HG03045 (cell line): ENCODE measurements at regions not wholly inside any gene's neighbourhood (a gene's known extent, or its start where the extent isn't known, plus 50 kb on each side); places are given as distances from the start of the nearest gene placed in this dataset.

Source experiments
- ATAC-seq: cut with Tn5 transposase; IDR thresholded peaks from one replicate; pipeline ENCODE4 v1.9.1; 2021; ENCODE audit warnings: mild to moderate bottlenecking, moderate library complexity; ENCODE audit not compliant: unreplicated experiment

DNA sequence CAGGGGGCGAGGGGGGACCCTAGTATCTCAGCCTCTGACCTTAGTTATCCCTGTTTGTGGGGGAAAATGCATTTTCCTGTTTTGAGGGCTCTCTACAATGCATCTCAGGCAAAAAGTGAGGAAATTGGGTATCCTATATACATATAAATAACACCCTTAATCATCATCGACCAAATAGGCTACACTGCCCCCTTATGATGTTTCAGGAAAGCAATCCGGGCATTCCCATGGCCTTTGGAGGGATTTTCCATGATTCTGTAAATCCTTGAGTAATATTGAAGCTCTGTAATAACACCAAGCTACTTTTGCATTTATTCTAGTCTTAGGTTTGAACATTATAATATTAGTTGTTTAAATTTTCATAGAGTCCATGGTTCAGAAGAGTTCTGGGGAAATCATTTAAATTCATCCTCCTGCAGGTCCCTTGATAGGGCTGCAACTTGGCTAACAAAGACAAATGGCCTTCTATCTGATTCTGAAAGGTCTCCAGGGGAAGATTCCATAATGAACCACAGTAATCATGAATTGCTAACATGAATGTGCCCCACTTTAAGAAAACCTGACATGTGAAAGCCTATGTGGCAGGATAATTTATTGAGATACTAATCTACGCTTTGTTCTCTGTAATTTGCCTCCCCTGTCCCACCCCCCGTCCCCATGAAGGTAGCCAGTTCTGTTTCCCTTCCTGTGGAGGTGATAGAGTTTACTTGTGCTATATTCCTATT, 91.5 kb upstream of the SCOC start:
- no peak for ATAC-seq

DNA sequence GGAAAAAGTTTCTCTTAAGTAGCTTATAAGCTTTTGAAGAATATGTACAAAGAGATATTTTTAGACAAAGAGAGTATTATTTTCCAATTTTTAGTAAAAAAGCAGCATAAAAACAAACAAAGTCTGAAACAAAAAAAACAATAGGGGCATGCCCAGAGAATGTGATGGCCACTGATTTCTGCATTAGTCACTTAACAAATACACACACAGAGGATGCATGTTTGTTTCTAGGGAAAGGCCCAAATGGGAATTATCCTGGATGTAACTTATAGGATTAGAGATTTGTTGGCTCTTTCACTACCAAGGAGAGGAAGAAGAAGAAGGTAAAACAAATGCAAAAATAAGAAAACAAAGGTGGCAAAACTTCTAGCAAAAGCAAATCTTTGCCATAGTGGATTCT, 95.9 kb upstream of the SCOC start:
- no peak for ATAC-seq

DNA sequence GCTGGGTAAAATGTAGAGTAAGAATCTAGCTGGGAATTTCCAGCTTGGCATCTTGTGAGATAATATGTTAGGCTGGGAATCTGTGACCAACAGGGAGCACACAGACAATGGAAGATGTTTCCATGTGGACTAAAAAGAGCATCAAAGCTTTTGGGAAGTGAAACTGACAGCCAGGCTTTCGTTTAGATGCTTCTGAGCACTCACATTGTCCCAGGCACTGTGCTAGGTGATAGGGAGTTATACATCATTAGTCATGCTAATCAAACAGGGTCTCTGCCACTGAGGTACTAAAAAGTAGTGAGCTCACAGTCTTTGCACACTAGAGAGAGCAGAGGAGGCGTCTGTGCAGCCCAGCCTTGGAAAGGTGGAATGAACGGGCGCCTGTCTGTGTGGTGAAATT, 101.9 kb upstream of the SCOC start:
- no peak for ATAC-seq

DNA sequence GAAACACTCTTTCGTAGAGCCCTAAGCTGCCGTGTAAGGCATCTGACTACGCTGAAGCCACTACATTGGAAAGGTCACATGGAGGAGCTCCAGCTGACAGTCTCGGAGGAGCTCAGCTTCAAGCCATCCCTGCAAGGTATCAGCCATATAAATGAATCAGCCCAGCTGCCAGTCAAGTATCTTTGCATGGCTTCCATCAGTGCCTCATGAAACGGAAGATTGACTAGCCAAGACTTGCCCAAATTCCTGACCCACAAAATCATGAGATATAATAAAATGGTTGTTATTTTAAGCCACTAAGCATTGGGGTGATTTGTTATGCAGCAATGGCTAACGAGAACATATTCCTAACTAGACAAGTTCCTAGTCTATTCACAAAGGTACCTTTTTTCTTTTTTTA, 104.1 kb upstream of the SCOC start:
- no peak for ATAC-seq

DNA sequence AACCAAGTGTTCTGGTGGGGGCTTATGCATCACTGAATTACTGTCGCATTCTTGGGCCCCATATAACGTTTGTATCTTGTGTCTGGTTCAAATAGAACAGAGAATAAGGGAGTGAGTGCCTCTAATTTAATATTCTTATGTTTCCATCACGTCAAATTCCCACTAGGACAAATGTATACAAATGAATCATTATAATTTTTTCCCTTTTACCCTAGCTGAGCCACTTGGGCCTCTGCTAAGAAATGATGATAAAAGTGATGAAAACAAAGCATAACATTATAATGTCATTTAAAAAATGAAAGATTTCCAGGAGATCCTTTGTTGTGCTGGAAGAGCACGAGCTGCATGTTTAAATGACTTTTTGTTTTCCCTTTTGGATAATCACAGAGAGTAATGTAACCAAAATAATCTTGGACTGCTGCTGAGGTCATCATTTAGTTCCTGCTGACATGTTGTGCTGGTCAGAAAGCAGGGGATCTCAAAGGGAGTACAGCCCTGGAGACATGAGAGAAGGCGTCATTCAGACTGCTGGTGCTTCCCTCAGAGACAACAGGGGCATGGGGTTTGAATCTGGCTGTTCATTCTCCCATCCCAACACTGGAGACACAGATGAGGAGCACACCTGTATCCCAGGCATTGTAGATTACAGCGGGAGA, 105.1 kb upstream of the SCOC start:
- ATAC-seq, result no peak

DNA sequence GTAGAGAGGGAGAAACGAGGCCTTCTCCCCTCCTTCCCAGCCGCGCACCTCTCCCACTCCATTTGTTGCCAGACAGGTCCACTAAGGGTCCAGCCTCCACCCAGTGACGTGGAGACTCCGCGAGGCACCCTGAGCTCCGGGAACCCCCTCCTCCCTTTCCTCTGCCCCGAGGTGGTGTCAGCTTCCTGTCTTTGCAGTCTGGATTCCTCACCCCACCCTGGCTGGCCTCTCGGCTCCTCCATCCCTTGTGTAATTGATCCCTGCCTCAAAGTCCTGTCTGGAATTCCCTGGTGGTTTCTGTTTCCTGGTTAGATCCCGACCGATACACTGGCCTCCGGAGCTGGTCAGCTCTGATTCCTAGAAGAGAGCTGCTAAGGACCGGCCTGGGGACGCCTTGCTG, 105.9 kb upstream of the SCOC start:
- ATAC-seq, result no peak

DNA sequence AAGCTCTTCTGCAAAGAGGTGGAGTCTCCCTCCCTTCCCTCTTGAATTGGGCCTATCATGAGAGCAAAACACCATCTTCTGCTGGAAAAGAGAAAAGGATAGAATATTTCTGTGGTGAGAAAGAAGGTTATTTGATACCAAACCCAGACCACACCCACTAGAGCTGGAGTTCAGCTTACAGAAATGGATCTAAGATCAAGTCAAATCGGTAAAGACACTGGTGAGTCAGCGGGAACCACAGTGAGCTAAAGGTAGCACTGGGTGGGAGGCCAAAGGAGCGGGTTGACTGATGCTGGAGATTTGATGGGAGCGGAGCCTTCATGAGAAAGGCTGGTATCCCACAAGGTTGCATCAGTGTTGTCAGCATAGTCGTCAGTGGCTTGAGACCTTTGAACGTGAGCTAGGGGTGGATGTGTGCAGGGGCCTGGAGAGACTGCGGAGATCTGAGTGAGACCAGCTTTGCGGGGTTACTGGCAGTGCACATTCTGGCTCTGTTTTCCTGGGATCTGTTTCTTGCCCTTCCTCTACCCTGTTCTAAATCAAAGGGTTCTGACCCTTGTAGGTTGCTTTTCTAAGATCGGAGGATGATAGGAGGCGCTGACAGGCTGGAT, 106.4 kb upstream of the SCOC start:
- ATAC-seq, result no peak

DNA sequence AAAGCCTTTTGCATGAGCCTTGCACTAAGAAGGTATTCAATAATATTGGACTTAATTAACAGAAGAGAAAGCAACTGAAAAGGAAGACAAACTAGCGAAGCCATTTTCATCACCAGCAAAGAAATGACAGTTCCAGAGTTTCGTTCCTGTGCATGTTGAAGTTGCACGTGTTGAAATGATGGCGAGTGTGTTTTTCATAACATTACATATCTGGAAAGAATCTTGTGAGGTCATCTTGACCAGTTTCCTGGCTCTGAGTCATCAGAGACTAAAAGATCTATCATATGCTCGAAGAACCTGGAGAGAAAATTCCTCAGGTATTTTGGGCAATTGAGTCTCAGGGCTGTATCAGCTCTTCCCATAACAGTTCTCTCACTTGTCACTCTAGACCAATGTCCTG, 106.2 kb upstream of the MAML3 start:
- ATAC-seq, result no peak

DNA sequence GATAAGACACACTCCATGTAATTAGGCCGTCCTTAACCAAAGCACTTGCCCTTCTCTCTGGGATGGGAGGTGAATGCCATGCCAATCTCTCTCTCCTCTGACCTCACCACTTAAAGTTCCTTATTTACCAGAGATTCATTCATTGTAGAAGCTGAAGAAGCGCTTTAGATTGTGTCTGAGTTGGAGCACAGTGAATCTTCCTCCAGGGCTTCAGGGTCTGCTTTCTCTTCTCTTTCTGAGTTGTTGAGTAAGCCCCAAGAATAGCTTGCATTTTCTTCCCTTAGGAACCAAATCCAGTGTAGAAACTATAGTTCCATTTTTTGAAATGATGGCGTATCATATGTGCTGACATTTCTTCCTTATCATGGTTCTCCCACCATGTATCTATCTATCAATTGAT, 104.5 kb upstream of the MAML3 start:
- no peak for ATAC-seq

DNA sequence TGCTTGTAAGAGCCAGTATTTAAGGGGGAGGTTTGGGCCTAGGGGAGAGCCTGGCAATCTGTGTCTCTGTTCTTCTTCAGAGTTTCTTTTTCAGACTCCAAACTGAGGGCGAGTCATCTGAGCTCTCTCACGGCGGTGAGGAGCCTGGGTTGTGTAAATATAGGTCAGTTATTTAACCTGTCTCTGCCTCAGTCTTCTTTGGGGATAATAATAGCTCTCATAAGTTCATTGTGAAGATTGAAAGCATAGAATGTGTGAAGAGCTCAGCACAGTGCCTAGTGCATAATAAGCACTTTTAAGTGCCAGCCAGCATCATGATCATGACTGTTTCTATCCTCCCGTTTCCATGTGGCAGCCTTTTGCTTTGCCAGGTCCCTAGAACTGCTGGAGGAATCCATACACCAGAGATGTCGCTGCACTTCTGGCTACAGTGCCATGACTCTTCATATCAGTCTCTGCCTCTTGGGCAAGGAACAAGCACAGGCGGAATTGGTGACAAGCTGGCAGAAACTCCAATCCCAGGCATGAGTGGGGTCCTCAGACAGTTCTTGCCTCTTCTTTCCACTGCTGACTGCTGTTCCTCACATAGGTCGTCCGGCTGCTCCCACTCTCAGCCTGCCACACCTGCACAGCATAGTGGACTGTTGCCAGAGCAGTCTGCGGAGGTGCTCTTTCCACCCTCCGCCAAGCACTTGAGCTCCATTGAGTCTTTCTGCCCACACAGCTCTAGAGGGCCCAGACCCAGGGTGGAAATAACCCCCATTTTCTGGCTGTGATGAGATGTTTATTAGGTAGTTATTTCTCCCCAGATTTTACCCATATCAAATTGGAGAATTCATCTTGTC, 103.7 kb upstream of the MAML3 start:
- ATAC-seq, result no peak

DNA sequence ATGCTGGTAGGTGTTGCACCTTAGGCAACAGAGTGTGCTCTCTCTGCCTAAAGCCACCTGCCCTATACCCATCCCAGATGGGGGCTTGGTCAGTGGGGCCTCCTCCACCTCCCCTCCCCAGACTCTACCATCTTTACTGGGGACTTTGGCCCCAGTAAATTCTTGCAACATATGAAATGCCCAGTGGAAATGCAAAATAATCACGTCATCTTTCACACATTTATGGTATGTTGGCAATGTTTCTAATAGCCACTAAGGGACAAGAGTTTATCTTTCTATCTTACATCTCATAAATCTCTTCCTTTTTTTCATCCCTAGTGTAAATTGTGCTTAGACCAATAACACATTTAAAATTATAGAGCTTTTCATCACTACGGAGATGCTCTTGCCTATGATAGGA, 103.0 kb upstream of the MAML3 start:
- no peak for ATAC-seq

DNA sequence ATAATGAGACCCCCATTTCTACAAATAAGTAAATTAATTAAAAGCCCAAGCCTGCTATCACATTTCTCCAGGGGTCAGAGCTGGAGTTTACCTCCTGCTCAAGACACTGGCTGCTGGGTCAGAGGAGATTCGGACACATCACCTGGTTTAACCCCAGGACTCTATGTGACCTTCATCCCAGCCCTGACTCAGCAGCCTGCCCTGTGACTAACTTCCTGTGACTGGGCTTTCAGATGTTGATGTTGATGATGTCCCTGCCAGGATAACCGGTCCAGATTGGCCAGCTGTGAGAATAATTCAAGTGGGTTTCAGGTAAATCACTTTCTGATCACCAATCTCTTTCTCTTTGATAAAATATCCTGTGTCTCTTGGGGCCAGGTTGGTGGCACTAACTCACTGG, 102.4 kb upstream of the MAML3 start:
- ATAC-seq, result no peak

DNA sequence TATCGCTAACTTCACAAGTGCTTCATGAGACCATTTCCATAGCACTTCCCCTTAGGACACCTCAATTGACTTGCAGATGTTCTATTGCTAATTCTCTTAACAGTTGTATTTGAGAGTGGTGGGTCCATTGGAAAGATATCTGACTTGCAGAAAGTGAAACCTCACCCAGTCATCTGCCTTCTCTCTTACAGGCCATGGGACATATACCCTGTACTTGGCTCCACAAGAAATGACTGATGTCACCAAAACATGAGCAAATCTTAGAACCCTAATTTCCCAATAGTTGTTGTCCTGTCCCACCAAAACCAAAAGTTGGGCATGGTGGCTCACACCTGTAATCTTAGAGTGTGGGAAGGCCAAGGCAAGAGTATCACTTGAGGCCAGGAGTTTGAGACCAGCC, 101.9 kb upstream of the MAML3 start:
- ATAC-seq, result no peak

DNA sequence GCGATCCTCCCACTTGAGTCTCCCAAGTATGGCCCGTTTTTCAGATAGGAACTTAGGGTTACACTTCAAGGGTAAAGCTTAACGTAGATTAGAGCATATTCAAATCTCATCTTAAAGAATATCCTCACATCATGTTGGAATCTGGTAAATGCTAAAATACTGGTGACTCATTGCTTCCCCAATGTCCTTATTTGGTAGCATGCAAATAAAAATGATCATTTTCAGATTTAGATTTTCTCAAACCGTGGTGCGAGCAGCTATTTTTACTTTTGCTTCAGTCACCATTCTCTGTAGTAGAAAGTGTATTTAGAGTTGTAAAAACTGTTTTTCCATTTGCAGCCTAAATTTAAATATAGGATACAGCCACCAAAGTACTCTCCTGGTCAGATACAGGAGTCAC, 101.5 kb upstream of the MAML3 start:
- no peak for ATAC-seq

DNA sequence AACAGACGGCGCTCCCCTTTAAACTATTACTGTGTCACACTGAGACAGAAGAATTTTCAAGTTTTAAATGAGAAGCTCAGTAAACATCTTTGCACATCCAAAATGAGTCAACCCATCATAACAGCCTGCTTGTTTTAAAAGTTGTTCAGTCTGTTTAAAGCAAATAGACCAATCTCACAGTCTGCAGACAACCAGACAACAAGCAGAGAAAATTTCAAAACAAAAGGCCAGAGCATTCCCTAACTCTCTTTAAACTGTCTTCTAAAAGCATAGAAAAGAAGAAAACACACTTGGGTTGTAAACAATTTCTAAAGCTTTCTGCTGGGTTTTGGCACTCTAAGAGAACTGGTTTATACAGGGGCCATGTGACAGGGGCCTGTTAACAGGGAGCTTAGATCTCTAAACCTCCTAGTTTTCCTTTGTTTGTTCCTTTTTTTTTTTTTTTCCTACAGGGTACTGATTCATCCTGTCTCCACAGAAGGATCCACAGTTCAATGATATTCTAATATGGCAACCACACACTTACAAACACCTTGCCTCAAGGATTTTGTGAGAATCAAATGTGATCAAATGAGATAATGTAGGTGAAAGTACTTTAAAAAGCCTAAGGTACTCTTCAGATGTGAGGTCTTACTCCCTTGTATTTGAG, 100.8 kb upstream of the MAML3 start:
- ATAC-seq, result no peak

DNA sequence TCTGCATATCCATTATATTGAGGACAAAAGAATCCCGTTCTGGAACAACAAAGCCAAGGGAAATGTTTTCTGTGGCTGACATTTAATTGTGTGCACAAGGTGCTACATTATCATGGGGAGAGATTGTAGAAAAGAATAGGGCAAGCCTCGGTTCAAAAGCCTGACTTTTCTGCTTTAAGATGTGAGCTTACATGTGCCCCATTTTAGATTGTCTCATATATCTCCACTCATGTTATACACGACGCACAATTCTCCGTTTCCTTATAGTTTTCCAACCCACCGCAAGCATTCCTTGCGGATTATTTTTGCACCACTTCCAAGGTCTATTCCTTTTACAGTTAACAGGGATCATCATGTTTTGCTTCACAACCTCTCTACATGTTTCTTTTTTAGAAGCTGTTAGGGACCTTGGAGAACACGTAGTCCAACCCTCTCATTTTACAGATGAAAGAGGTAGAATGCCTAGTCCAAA, 99.6 kb upstream of the MAML3 start:
- ATAC-seq, result no peak

DNA sequence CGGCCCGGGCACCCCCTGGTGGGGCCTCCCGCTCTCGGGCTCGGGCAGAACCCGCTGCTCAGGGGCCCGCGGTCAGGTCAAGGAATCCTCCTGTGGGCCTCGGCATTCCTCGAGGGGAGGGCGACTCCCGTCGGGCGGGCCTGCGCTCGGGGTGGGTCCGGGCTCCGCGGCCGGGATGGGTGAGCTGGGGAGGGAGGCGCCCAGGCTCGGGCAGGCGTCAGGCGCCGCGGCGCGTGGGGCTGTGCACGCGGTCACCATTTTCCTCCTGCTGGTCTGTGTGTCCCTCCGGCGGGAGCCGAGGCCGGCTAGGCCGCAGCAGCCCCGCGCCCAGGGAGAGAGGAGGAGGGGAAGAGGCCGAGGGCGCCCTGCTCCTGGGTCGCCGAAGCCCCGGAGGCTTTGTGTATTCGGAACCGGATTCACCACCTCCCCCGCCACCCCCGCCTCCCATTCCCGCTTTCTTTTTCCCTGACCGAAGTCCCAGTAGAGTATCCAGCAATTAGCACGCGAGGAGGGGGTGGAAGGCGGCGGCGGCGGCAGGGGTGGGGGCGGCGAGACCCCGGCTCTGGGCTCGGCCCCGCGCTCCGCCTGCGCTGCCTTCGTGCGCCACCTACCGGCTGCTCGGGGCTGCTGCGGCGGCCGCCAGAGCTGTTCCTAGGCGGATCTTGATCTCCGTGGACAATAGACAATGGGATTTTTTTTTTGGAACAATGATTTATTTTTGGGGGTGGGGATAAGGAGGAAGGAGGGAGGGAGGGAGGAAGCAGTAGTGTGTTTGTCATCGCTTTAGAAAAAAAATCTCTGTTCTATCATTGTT, 99.0 kb upstream of the MAML3 start:
- peak; percentile 58 for ATAC-seq

DNA sequence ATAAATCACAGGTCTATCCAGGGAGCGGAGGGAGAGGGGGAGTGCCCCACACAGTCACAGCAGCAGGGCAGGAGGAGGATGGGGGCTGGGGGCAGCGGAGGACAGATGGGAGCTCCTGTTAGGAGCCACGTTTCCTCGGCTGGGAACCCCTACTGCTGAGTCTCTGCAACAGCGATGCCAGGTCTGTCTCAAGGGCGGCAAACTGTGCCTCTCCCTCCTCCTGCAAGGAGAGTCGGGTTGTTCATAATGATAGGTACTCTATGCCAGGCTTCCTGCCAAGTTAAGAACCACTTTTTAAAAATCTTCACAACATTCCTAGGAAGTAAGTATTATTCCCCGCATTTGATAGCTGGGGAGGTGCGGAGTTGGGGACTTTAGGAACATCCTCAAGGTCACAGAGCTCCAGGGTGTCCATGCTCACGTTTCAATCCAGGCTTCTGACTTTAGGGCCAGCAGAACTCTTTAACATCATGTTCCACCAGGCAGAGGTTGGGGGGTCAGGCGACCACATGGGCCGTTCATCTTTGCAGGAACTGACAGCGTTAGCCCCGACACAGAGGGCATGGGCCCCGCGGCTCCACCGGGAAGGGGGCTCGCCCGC, 98.3 kb upstream of the MAML3 start:
- ATAC-seq, result no peak

DNA sequence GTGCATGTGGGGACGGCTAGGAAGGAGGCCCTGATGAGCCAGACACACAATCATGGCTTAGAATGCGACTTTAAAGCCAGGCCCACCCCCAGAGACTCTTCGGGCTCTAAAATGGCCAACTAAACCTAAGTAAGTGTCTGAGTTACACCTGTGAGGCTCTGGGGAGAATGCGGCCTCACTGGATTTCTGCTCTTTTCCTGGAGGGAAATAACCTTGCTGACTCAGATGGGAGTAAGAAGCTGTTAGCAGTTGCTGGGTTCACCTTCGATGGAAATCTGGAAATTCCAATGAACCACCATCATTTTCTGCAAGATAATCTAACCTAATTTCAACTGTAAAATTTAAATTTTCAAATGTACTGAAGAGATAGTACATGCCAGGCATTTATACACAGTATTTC, 97.6 kb upstream of the MAML3 start:
- ATAC-seq, result no peak
